ENCODE measurements at regions not wholly inside any gene's neighbourhood (a gene's known extent, or its start where the extent isn't known, plus 50 kb on each side); places are given as distances from the start of the nearest gene placed in this dataset.

GRCh38 chr5:99305045-99305580 lies 376.3 kb upstream of the CHD1 start:
- H3K27me3 ChIP-seq (ENCODE audit: insufficient read depth, low read depth, severe bottlenecking), result no peaks in the 10 kb centered on the region

GRCh38 chr5:99285606-99286005 lies 356.8 kb upstream of the CHD1 start:
- no peaks in the 10 kb centered on the region for H3K27me3 ChIP-seq (ENCODE audit: insufficient read depth, low read depth, severe bottlenecking)
- no peak for TF ChIP-seq CTCF (IDR thresholded peaks at IDR 0.05; ENCODE audit: low read depth, low read length)
- H3K27ac ChIP-seq, result no peak overlapping the region
- DNase-seq, result no peak
- H3K36me3 ChIP-seq, result no peaks in the 10 kb centered on the region
- no peaks in the 10 kb centered on the region for H3K9me3 ChIP-seq (ENCODE audit: severe bottlenecking)
- H3K4me3 ChIP-seq (ENCODE audit: low read depth, low read length), result no peak overlapping the region

More at GRCh38 chr5:99305045-99305580, 376.3 kb upstream of the CHD1 start:
- no peak overlapping the region for H3K4me3 ChIP-seq (ENCODE audit: low read depth, low read length)
- DNase-seq, result no peak
- no peak overlapping the region for H3K27ac ChIP-seq
- no peaks in the 10 kb centered on the region for H3K9me3 ChIP-seq (ENCODE audit: severe bottlenecking)
- no peaks in the 10 kb centered on the region for H3K36me3 ChIP-seq
- no peak for TF ChIP-seq CTCF (IDR thresholded peaks at IDR 0.05; ENCODE audit: low read depth, low read length)

DNA sequence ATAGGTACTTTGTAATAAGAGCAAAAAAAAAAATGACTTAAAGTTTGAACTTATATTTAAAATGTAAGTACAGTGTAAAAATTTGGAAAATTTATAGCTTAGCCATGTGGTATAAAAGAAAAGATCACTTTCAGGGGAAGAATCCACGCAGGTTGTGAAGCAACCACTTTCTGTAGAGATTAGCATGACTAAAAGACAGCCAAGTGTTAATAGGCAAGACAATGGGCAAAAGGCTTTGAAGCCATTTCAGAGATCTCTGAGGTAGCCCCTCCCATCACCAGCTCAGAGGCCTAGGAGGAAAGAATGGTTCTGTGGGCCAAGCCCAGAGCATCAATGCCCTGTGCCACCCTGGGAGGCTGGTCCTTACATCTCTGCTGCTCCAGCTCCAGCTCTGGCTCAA lies 346.3 kb upstream of the CHD1 start:
- H3K9me3 ChIP-seq (ENCODE audit: severe bottlenecking), result no peaks in the 10 kb centered on the region
- H3K36me3 ChIP-seq, result no peaks in the 10 kb centered on the region
- no peak overlapping the region for H3K4me3 ChIP-seq (ENCODE audit: low read depth, low read length)
- DNase-seq, result no peak
- TF ChIP-seq CTCF (IDR thresholded peaks at IDR 0.05; ENCODE audit: low read depth, low read length), result no peak
- H3K27me3 ChIP-seq (ENCODE audit: insufficient read depth, low read depth, severe bottlenecking), result no peaks in the 10 kb centered on the region
- H3K27ac ChIP-seq, result no peak overlapping the region

DNA sequence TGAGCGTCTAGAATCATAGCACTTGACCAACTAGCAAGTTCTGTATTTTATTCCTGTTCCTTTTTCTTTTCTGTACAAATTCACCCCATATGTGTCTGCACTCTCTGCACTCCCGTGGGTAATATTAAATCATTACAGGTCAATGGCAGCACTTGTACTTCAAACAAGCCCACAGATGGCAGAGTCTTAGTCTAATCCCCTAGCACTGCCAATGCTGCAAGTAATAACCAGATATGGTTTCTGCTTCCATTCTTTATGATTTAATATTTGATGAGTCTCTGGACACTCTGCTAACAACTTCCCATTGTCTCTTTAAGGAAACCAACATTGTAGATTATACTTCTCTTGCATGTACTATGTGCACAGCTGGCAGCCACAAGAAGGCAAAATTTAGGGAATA lies 343.8 kb upstream of the CHD1 start:
- no peak overlapping the region for H3K27ac ChIP-seq
- H3K27me3 ChIP-seq (ENCODE audit: insufficient read depth, low read depth, severe bottlenecking), result no peaks in the 10 kb centered on the region
- H3K36me3 ChIP-seq, result no peaks in the 10 kb centered on the region
- DNase-seq, result peak; percentile 16
- H3K9me3 ChIP-seq (ENCODE audit: severe bottlenecking), result no peaks in the 10 kb centered on the region
- no peak overlapping the region for H3K4me3 ChIP-seq (ENCODE audit: low read depth, low read length)
- no peak for TF ChIP-seq CTCF (IDR thresholded peaks at IDR 0.05; ENCODE audit: low read depth, low read length)

- Histone ChIP-seq H3K36me3 (no peaks in the 10 kb centered on the region), H3K27ac (no peak overlapping the region), H3K4me3 (ENCODE audit: low read depth, low read length) (no peak overlapping the region), H3K9me3 (ENCODE audit: severe bottlenecking) (peaks cover 7% of the 10 kb centered on the region), H3K27me3 (ENCODE audit: insufficient read depth, low read depth, severe bottlenecking) (no peaks in the 10 kb centered on the region)
- no peak for TF ChIP-seq CTCF (IDR thresholded peaks at IDR 0.05; ENCODE audit: low read depth, low read length)
- DNase-seq, result no peak
Observed at GRCh38 chr5:99258819-99259218, 330.0 kb upstream of the CHD1 start.

DNA sequence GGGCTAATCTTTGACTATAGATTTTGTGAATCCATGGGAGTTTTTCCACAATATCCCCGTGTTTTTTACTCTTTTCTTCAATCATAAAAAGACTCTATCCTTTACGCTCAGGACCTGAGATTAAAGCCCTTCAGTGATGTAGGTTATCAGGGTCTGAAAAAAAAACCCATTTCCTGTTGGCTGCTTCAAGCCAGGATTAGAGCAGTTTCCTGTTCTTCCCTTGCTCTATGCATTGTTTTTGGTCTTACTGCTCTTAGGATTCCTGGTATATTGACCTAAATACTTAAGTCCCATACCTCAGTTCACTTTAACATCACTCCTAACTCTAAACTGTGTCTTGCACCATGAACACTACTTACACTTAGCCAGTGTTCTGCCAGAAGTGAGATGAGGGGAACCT lies 319.3 kb upstream of the CHD1 start:
- Histone ChIP-seq H3K27ac (no peak overlapping the region), H3K36me3 (no peaks in the 10 kb centered on the region), H3K27me3 (ENCODE audit: insufficient read depth, low read depth, severe bottlenecking) (no peaks in the 10 kb centered on the region), H3K9me3 (ENCODE audit: severe bottlenecking) (no peaks in the 10 kb centered on the region), H3K4me3 (ENCODE audit: low read depth, low read length) (no peak overlapping the region)
- DNase-seq, result no peak
- no peak for TF ChIP-seq CTCF (IDR thresholded peaks at IDR 0.05; ENCODE audit: low read depth, low read length)

Measured in WERI-Rb-1 (cell line).